ENCODE measurements at regions not wholly inside any gene's neighbourhood (a gene's known extent, or its start where the extent isn't known, plus 50 kb on each side); places are given as distances from the start of the nearest gene placed in this dataset.

DNA sequence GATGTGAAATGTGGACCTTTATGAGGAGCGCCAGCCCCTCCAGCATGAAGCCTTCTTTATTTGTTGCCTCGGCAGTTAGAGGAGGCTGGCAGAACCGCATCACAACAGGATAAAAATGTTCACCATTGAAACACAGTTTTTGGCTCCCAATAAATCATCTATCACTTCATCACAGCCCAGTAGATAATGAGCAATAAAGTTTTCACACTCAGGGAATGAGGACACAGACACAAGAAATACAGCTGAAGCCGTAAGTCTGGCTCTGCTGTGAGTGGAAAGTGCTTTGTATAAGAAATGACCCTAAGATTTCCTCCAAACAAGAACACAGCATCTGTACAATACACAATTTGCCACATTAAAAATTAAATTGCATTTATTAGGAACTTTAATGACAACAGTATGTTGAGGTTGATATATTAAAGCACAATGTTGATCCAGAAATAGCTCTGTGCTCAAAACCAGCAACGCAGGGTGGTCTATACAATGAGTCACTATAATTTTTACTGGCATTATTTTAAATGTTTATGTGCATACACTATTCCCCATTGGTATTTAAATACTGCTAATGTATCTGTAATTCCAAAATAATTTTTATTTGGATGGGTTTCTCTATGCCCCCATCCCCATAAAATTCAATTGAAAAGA lies 301.8 kb upstream of the MGMT start:
- TF ChIP-seq, protein P1, sequence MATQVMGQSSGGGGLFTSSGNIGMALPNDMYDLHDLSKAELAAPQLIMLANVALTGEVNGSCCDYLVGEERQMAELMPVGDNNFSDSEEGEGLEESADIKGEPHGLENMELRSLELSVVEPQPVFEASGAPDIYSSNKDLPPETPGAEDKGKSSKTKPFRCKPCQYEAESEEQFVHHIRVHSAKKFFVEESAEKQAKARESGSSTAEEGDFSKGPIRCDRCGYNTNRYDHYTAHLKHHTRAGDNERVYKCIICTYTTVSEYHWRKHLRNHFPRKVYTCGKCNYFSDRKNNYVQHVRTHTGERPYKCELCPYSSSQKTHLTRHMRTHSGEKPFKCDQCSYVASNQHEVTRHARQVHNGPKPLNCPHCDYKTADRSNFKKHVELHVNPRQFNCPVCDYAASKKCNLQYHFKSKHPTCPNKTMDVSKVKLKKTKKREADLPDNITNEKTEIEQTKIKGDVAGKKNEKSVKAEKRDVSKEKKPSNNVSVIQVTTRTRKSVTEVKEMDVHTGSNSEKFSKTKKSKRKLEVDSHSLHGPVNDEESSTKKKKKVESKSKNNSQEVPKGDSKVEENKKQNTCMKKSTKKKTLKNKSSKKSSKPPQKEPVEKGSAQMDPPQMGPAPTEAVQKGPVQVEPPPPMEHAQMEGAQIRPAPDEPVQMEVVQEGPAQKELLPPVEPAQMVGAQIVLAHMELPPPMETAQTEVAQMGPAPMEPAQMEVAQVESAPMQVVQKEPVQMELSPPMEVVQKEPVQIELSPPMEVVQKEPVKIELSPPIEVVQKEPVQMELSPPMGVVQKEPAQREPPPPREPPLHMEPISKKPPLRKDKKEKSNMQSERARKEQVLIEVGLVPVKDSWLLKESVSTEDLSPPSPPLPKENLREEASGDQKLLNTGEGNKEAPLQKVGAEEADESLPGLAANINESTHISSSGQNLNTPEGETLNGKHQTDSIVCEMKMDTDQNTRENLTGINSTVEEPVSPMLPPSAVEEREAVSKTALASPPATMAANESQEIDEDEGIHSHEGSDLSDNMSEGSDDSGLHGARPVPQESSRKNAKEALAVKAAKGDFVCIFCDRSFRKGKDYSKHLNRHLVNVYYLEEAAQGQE (IDR thresholded peaks at IDR 0.05; ENCODE audit: insufficient read depth in 1 of 2, low read depth in 2 of 2, low read length in 2 of 2), result no peak
- no peak for TF ChIP-seq POLR2AphosphoS5 (IDR thresholded peaks at IDR 0.05; ENCODE audit: low read depth, low read length)
- TF ChIP-seq FOXP2 (optimal IDR thresholded peaks at IDR 0.05; ENCODE audit: borderline replicate concordance, extremely low read depth, extremely low read length, insufficient read depth), result no peak

Measured in PFSK-1 (cell line).